ENCODE measurements at regions not wholly inside any gene's neighbourhood (a gene's known extent, or its start where the extent isn't known, plus 50 kb on each side); places are given as distances from the start of the nearest gene placed in this dataset.

DNA sequence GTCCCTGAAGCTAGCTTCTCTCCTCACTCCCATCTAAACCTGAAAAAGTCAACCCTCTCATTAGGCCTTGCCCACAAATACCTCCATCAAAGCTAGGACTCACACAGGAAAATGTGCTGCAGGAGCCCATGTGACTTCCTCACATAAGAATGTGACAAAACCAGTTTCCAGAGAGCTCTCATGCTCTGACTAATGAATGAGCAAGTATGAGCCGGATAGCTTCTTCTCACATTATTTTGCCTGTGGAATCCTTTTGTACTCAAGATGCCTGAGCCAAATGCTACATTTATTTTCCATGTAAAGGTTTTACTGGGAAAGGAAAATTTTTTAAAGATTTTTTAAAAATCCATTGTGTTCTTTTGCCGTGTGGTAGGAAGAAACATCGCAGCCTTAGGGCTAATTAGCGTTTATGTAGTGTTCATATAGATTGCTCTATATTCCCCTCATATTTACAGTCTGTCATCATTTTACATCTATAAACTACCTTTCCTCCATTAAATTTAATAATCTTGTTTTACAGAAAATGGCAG, 68.6 kb upstream of the CCN6 start:
- DNase-seq (ENCODE audit: low read depth in 2 of 2) = no peak

DNA sequence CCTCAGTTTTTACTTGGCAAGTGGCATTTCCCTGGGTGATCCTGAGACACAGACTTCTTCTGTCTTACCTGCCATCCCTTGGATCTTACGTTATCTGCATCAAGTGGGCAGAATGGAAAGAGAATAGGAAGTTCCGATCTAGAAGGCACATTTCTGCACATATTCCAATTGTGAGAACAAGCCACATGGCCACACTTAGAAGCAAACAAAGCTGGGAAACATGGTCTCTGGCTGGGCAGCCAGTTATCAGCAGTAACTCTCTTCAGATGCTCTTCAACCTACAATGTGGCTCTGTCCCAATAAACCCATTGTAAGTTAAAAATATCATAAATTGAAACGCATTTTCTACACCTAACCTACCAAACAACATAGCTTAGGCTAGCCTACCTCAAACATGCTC, 67.3 kb upstream of the CCN6 start:
- no peak for DNase-seq (ENCODE audit: low read depth in 2 of 2)

GRCh38 chr6:111987295-111987694, 66.6 kb upstream of the CCN6 start:
- no peak for DNase-seq (ENCODE audit: low read depth in 2 of 2)

DNA sequence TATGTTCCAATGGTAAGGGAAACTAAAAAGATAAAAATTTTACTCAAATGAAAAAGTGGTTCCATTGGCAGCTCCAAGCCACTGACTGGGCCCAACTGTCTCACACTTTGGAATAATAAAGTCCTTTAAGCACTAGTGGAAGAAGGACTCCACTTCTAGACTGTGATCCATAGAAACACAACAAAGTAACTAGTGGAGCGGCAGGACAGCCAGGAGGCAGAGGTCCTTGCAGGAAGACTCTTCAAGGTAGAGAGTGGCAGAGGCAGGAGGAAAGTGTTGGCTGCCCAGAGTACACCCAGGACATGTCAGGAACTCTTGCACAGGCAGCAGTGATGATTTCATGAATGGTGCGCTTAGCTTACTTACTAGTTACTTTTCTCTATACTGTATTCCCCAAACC, 65.0 kb upstream of the CCN6 start:
- DNase-seq (ENCODE audit: low read depth in 2 of 2) = no peak

- no peak for DNase-seq (ENCODE audit: low read depth in 2 of 2)
These were observed 64.2 kb upstream of the CCN6 start for GRCh38 chr6:111989743-111990142.

- no peak for DNase-seq (ENCODE audit: low read depth in 2 of 2)
These were observed 63.7 kb upstream of the CCN6 start for GRCh38 chr6:111990214-111990613.

- DNase-seq (ENCODE audit: low read depth in 2 of 2) = no peak
These were observed 61.1 kb upstream of the CCN6 start for GRCh38 chr6:111992851-111993250.

GRCh38 chr6:111993342-111993741, 60.6 kb upstream of the CCN6 start:
- no peak for DNase-seq (ENCODE audit: low read depth in 2 of 2)

DNA sequence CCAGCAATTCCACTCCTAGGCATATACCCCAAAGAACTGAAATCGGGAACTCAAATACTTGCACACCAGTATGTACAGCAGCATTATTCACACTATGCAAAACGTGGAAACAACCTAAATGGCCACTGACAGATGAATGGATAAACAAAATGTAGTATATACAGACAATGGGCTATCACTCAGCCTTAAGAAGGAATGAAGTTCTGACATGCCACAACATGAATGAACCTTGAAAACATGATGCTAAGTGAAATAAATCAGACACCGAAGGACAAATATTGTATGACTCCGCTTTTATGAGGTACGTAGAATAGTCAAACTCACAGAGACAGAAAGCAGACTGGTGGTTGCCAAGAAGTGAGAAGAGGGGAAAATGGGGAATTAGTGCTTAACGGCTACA, 59.1 kb upstream of the CCN6 start:
- no peak for DNase-seq (ENCODE audit: low read depth in 2 of 2)

DNA sequence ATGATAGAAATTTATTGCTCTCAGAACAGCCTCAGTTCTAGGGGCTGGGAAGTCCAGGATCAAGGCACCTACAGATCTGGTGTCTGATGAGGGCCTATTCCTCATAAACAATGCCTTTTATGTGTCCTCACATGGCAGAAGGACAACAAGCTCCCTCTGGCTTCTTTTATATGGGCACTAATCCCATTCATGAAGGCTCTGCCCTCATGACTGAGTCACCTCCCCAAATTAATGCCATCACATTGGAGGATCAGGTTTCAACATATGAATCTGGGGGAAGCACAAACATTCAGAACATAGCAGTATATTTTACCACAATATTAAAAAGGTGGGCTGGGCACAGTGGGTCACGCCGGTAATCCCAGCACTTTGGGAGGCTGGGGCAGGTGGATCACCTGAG, 58.5 kb upstream of the CCN6 start:
- DNase-seq (ENCODE audit: low read depth in 2 of 2) = no peak

- DNase-seq (ENCODE audit: low read depth in 2 of 2) = no peak
These were observed 57.6 kb upstream of the CCN6 start for GRCh38 chr6:111996144-111996865.

DNA sequence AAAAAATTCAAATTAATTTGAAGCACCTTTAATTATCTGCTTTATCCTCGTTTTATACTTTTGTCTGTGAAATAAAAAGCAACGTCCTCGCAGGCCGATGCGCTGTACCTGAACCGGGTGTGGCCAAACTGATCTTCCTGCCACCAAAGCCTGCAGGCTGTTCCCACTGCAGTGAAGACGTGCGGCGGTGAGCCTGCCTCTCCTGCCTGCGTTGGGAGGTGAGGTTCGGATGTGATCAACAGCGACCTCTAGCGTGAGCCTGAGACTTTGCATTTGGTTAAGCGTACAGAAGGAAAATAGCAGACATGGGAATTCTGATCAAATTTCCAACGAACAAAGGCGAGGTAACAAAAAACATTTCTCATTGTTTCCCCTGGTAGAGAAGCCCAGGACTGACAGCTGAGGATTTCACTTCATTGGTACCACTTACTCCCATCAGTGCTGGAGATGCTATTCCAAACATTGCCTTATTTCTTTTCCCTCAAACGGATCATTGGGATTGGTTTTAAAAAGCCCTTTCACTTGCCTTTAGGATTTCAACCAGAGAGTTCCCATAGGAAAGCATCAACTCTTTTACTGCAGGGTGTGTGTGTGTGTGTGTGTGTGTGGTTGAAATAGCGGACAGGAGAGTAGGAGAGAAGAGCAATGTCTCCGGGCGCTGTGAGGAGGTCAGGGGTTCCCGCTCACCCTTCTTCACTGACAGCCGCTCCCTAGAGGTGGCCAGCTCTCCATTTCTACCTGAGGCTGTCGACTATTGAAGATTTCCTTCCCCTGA, 56.6 kb upstream of the CCN6 start:
- DNase-seq (ENCODE audit: low read depth in 2 of 2) = peak; percentile 61 to 69

DNA sequence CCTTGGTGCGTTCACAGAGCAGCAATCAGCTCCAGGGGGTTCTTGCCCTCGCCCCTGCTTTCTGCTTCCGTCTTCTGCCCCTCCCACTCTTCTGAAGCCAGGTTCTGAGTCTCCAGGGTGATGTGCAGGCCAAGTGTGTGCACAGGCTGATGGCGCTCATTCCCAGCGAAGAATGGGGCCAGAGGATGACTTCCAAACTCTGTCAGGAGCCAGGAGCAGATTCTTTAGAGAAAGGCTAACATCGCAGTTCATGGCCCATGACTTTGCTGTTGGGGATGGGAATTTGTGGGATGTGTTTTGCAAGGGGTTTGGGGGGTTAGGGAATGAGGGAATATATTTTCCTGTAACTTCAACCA, 56.1 kb upstream of the CCN6 start:
- no peak for DNase-seq (ENCODE audit: low read depth in 2 of 2)

- no peak for DNase-seq (ENCODE audit: low read depth in 2 of 2)
These were observed 51.6 kb upstream of the CCN6 start for GRCh38 chr6:112002307-112002706.

Data from activated CD4-positive, alpha-beta T cell treated with anti-CD3 and anti-CD28 coated beads for 24 hours (primary cell).